HL-60 (cell line): ENCODE measurements at regions not wholly inside any gene's neighbourhood (a gene's known extent, or its start where the extent isn't known, plus 50 kb on each side); places are given as distances from the start of the nearest gene placed in this dataset.
A peak's percentile ranks its signal among the peaks of the same experiment; 100 is the strongest.

ENCODE experiments used
- DNase-seq, 2 experiments: peaks; one replicate each; pipeline ENCODE4 v3.0.0-alpha.2; 2010 to 2020; ENCODE audit warnings: low read depth in 1 of 2, low spot score in 1 of 2
- H3K27ac ChIP-seq: fragments of 250-450 bp; sonication (Bioruptor Pico); replicated peaks from 2 replicates; pipeline ENCODE4 v1.5.1; 2020; ENCODE audit warnings: mild to moderate bottlenecking, moderate library complexity
- H3K27me3 ChIP-seq: fragments of 250-450 bp; sonication (Bioruptor Pico); 2 replicates; pipeline ENCODE4 v1.5.1; 2021; ENCODE audit warnings: mild to moderate bottlenecking, moderate library complexity; ENCODE audit not compliant: insufficient read depth, poor library complexity, severe bottlenecking
- H3K4me3 ChIP-seq: replicated peaks from 2 replicates; pipeline ENCODE4 v1.5.1; 2011; ENCODE audit warnings: mild to moderate bottlenecking, control low read depth, low read length; ENCODE audit not compliant: insufficient read depth
- CTCF ChIP-seq: IDR thresholded peaks from one replicate; pipeline ENCODE4 v1.5.1; 2011; ENCODE audit warnings: low read length, control low read depth, inconsistent platforms; ENCODE audit not compliant: insufficient read depth
- POLR2AphosphoS5 ChIP-seq: IDR thresholded peaks from 2 replicates; pipeline ENCODE4 v1.6.1; 2012; ENCODE audit warnings: low read depth
- REST ChIP-seq: IDR thresholded peaks from 2 replicates; pipeline ENCODE4 v1.6.1; 2012; ENCODE audit warnings: low read depth; ENCODE audit not compliant: insufficient replicate concordance
- SPI1 ChIP-seq: IDR thresholded peaks from 2 replicates; pipeline ENCODE4 v1.6.1; 2012; ENCODE audit warnings: low read depth, mild to moderate bottlenecking, borderline replicate concordance

- TF ChIP-seq SPI1 (no peak), CTCF (no peak)
- no peak for DNase-seq
- Histone ChIP-seq H3K4me3 (no peak overlapping the region), H3K27ac (no peak overlapping the region), H3K27me3 (no peaks in the 10 kb centered on the region)
Measured at GRCh38 chr3:155007729-155008128, 72.4 kb upstream of the MME start.

- no peak for TF ChIP-seq REST
- TF ChIP-seq POLR2AphosphoS5: no peak
- TF ChIP-seq SPI1: peak; percentile 84
- peak; percentile 58 to 70 for DNase-seq
Measured at GRCh38 chr3:155001289-155002010, 78.7 kb upstream of the MME start.

GRCh38 chr3:154992655-154993054 lies 87.5 kb upstream of the MME start:
- TF ChIP-seq REST: no peak
- no peak for TF ChIP-seq CTCF
- Histone ChIP-seq H3K27ac (no peak overlapping the region), H3K27me3 (no peaks in the 10 kb centered on the region), H3K4me3 (no peak overlapping the region)
- no peak for DNase-seq

More at GRCh38 chr3:155001289-155002010, 78.7 kb upstream of the MME start:
- Histone ChIP-seq H3K27ac (peak overlapping the region; percentile 72), H3K27me3 (no peaks in the 10 kb centered on the region), H3K4me3 (peak overlapping the region; percentile 38)

GRCh38 chr3:154990543-154990942 lies 89.6 kb upstream of the MME start:
- DNase-seq: no peak
- Histone ChIP-seq H3K27me3 (no peaks in the 10 kb centered on the region), H3K4me3 (no peak overlapping the region), H3K27ac (no peak overlapping the region)
- TF ChIP-seq CTCF (no peak), REST (no peak), POLR2AphosphoS5 (no peak), SPI1 (no peak)
